NCI-H748 (cell line): ENCODE measurements at regions not wholly inside any gene's neighbourhood (a gene's known extent, or its start where the extent isn't known, plus 50 kb on each side); places are given as distances from the start of the nearest gene placed in this dataset.

Source experiments
- DNase-seq: peaks from one replicate; lab custom pipeline; 2025; ENCODE audit not compliant: unreplicated experiment; lab: John Stamatoyannopoulos, UW

DNA sequence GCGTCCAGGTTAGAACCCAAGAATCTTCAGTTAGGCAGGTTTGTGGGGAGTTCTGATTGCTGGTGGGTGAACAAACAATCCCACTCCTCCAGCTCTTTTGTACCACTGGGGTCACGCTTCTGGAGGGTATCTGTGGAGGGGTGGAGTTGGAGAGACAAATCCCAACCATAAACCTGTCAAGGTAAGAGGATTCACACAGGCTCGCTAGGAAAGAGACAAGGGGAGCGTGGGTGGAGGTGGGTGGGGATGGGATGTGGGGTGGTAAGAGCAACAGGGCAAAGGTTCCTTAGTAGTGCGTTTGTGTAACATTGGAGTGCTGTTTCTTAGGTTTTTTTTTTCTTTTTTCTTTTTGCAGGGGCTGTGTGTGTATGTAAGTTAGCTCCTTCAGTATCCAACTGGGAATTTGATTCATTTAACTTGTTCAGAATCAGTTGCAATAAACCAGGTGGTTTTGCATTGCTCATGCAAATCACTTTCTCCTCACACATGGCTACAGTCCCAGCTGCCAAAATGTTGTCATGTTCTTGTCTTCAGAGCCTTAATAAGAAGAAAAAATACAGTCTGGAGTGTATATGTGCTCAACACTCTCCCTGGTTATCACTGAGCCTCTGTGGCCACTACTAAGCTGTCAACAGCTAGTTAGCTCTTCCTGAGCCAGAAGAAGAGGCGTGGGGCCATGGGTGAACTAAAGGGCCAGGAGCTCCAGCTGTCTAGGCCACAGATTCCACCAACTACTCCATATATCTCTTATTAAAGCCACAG is 164.0 kb upstream of the RAD23B start:
- no peak for DNase-seq

DNA sequence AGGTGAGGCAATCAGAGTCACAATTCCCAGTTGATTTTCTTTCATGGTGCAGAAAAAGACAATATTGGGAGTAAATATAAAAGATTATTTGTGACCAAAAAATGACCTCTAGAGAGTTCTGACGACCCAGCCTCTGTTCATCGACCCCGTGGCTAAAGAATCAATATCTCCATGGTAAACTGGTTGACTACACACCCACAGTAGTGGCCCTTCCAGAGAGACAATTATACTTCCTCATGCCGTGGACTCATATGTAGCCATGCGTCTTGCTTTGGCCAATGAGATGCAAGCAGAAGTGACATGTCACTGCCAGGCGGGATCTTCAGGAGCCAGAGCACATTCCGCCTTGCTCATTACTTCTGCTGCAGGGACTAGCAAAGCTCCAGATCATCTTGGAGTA is 163.3 kb upstream of the RAD23B start:
- DNase-seq, result no peak

- no peak for DNase-seq
Measured at GRCh38 chr9:107123389-107123788, 159.7 kb upstream of the RAD23B start.

GRCh38 chr9:107127608-107128007 is 155.5 kb upstream of the RAD23B start:
- peak; percentile 19 for DNase-seq

DNA sequence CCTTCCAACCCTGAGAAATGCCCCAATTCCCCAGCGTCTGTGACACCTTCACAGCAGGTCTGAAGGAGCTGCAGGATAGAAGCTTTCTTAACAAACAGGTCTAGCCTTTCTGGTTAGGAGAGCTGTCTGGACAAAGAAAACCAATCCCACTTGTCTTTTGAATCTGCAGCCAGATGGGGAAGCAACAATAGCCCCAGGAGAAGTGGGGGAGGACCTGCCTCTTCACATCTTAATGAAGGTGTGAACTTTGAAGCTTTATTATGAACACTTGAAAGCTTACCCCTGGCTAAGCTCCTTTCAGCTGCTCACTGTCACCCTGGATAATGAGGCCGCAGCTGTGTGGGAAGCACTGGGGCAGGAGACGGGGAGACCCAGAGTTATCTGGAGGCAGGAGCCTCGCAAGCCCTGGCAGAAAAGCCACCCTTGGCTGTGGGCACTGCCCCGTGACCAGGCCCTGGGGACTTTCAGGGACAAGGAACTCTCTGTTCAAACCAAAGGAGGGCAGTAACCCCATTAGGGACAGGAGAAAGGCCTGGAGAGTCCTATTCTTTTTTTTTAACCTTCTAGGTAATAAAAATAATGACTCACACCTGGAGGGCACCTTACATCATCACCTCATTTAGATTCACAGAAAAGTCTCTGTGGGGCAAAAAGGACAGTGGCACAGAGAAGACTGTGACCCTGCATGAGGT is 151.8 kb upstream of the RAD23B start:
- DNase-seq, result peak; percentile 53

DNA sequence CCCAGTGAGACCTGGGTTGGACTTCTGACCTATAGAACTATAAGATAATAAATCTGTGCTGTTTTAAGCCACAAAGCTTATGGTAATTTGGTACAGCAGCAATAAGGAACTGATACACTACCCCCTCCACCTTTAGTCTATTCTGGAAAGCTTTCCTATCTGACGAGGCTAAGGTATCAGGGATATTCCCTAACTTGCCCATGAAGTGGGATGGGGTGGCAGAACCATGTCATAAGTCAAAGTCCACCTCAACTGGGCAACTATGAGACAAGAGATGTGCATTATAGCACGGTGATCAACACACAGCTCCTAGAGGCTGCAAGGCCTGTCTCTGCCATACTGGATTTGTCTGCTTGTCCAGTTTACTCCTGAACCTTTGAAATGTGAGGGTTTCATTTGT is 146.8 kb upstream of the RAD23B start:
- DNase-seq, result no peak

GRCh38 chr9:107137495-107138202 is 145.4 kb upstream of the RAD23B start:
- peak; percentile 51 for DNase-seq

GRCh38 chr9:107138261-107138992 is 144.7 kb upstream of the RAD23B start:
- no peak for DNase-seq

DNA sequence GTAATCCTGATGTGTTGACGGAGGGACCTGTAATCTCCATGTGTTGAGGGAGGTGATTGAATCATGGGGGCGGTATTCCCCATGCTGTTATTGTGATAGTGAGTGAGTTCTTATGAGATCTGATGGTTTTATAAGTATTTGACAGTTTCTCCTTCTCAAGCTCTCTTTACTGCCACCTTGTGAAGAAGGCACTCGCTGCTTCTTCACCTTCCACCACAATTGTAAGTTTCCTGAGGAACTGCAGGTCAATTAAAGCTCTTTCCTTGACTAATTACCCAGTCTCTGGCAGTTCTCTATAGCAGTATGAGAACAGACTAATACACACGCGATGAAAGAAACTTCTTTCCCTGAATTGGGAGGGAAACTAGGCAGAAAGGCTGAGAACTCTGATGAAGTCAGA is 141.1 kb upstream of the RAD23B start:
- DNase-seq, result peak; percentile 22

DNA sequence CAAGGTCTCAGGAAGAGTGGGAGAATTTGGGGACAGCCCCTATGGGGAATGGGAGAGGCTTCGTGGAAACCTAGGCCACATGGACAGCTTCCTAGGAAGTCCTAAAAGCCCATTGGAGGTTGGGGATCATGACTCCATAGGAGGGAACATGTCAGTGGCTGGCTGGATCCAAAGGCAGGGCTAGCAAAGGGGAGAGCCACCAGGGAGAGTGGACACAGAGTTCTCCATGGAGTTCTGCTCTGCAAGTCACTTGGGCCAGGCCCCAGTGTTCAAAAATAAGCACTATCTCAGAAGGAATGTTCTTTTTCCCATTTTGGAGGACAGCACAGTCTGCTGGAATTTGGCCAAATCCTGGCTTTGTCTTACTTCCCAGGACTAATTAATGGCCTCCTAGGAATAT is 140.6 kb upstream of the RAD23B start:
- DNase-seq, result no peak

- DNase-seq, result no peak
Measured at GRCh38 chr9:107142896-107143603, 140.0 kb upstream of the RAD23B start.

GRCh38 chr9:107144475-107144874 is 138.6 kb upstream of the RAD23B start:
- DNase-seq, result no peak

DNA sequence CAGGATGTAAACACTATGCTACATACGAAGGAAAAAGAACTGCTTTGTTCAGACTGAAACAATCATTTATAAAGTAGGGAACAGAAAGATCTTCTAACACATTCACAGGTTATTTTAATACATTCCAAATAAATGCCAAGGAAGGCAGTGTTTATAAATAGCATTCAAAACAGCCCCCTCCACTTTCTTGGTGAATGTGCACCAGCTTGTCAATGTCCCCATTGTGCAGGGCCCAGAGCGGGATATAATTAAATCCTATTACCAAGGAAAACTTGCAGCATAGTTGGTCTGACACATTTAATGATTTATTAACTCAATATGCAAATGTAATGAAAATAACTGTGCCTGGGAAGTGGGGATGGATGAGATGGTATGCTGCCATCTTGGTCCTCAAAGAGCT is 135.9 kb upstream of the RAD23B start:
- no peak for DNase-seq

- no peak for DNase-seq
Measured at GRCh38 chr9:107148216-107148615, 134.9 kb upstream of the RAD23B start.

DNA sequence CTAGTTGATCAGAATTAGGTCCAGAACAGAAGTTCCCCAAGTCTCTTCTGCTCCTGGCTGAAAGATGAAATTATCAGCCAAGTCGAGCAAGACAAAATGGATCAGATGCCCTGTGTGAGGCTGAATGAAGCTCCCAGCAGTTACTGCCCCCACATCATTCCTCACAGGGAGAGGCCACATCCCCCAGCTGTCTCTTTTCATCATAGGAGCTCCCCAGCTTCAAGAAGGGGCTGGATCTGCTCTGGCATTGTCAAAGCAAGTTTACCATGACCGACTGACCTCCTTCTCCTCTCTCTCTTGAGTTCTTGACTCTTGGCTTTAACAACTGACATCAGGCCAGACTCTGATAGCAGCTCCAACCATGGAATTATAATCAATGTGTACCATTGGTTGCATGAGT is 133.3 kb upstream of the RAD23B start:
- no peak for DNase-seq

DNA sequence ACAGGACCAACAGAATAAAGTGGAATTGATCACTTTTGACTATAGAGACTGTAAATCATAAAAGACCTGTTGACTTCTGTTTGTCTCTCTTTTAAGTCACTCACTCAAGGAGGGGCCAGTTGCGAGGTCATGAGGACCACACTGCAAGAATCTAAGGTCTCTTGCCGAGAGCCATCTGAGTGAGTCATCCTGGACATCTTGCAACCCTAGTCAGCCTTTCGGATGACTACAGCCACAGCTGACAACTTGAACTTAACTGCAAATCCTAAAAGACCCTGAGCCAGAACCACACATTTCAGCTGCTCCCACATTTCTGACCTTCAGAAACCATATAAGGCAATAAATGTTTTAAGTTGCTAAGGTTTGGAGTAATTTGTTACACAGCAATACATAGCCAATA is 129.7 kb upstream of the RAD23B start:
- no peak for DNase-seq

GRCh38 chr9:107154291-107154690 is 128.8 kb upstream of the RAD23B start:
- no peak for DNase-seq

GRCh38 chr9:107154766-107155165 is 128.3 kb upstream of the RAD23B start:
- no peak for DNase-seq

DNA sequence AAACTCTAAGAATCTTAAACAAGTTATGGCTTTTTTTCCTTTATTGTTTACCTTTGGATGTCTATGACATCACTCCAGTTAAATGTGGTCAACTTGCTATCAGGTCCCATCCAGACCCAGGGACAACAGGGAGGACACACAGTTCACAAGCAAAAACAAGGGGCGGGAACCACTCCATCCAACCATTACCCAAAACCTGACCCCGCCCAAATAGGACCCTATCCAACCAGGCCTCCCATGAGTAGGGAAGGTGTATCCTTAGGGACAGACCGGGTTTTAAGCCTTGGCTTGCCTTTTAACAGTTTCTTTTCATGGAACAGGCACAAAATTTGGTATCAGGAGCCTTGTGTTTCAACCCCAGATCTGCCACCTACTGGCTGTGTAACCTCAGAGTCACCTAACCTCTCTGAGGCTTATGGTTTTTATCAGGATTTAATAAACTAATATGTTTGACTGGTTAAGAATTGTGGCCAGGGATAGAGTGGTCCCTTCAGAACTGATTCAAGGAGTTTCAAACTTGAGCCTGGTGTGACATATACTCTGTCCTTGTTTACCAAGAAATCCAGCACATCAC is 127.7 kb upstream of the RAD23B start:
- peak; percentile 22 for DNase-seq

GRCh38 chr9:107158321-107158720 is 124.8 kb upstream of the RAD23B start:
- peak; percentile 86 for DNase-seq
